Stimulated activated CD4-positive, alpha-beta T cell treated with anti-CD3 and anti-CD28 coated beads, Interleukin-1b, Interleukin-23, amount 100 ng/mL, for 48 hours (primary cell): ENCODE measurements at regions not wholly inside any gene's neighbourhood (a gene's known extent, or its start where the extent isn't known, plus 50 kb on each side); places are given as distances from the start of the nearest gene placed in this dataset.

Experiments
- DNase-seq: peaks from one replicate; pipeline ENCODE4 v3.0.0-alpha.2; 2020

- DNase-seq = no peak
Observed at GRCh38 chr3:35549690-35550089, 89.6 kb upstream of the ARPP21 start.

- DNase-seq = no peak
Observed at GRCh38 chr3:35562141-35562540, 77.2 kb upstream of the ARPP21 start.

GRCh38 chr3:35565048-35565447 is 74.3 kb upstream of the ARPP21 start:
- no peak for DNase-seq
